Testis (tissue), 2 donors: ENCODE measurements at regions not wholly inside any gene's neighbourhood (a gene's known extent, or its start where the extent isn't known, plus 50 kb on each side); places are given as distances from the start of the nearest gene placed in this dataset.

Source experiments
- CTCF ChIP-seq, 3 experiments: fragments of 450-650 bp in 2 of 3; fragments of 200-600 bp in 1 of 3; sonication (generic) in 1 of 3; IDR thresholded peaks; one replicate each; pipeline ENCODE4 v1.5.1; 2016 to 2019; ENCODE audit warnings: antibody characterized with exemption in 3 of 3, mild to moderate bottlenecking in 2 of 3, moderate library complexity in 1 of 3
- POLR2A ChIP-seq: fragments of 450-650 bp; IDR thresholded peaks from one replicate; pipeline ENCODE4 v1.6.1; 2017; ENCODE audit warnings: antibody characterized with exemption, mild to moderate bottlenecking, moderate library complexity

GRCh38 chr13:33494596-33495204 lies 209.1 kb upstream of the STARD13 start:
- TF ChIP-seq CTCF (IDR thresholded peaks at IDR 0.05) (no peak), POLR2A (no peak)
